GM18861 (cell line): ENCODE measurements at regions not wholly inside any gene's neighbourhood (a gene's known extent, or its start where the extent isn't known, plus 50 kb on each side); places are given as distances from the start of the nearest gene placed in this dataset.

ENCODE experiments used
- ATAC-seq: cut with Tn5 transposase; IDR thresholded peaks from one replicate; pipeline ENCODE4 v1.9.1; 2021; ENCODE audit not compliant: unreplicated experiment

DNA sequence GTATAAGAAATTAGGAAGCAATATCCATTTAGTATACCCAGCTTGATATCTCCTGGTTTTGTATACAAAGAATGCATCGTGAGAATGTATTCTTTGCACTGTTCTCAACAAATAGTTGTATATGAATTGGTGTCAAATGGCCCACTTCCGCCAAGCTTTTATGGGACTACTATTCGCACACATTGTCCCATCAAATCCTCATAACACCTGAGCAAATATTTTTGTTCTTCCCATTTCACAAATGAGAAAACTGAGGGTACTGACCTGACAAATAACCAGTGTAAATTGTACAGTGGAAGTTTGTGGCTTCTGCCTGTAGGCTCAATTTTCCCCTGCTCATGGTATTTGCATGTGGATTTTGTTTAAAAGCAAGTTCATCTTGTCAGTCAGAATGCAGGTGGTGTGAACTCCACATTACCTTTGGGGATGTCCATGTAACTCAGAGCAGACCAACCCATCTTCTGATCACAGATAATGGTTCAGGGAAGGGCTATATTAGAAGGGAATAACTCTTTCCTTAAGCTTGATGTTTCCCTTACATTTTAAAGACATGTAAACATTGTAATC, 51.5 kb upstream of the FAM241A start:
- no peak for ATAC-seq

GRCh38 chr4:112094330-112094729, 50.9 kb upstream of the FAM241A start:
- no peak for ATAC-seq
